ENCODE measurements at regions not wholly inside any gene's neighbourhood (a gene's known extent, or its start where the extent isn't known, plus 50 kb on each side); places are given as distances from the start of the nearest gene placed in this dataset.
"Not testable (repeated sequence)": the region's sequence is repeated elsewhere in the genome, so short reads cannot be mapped to it uniquely, and the experiment has no call there.

DNA sequence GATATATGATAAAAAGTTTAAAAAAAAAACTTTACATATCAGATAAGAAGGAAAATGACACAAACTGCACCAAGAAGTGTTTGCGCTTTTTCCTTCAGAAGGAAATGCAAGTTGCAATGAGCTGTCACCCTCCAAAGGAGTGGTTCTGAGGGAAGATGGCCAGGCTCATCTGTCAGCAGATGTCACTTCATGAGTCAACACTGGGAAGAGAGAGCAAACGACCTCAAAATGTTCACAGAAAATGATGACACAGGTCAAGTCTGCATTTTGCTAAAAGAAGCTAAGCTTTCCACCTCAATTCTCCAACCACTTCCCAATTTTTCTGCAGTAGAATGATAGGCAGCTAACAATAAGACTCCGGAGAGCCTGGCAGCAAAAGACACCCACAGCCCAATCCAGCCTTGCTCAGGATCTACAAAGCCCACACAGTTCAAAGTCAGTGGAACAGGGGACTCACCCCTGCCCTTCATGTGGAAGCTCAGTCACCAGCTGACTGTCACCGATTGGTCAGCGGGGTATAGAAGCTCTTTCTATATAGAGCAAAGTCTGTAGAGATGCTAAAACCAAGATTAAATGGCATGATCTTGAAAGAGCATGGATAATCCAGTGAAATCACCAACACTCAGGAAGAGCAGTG, 155.1 kb upstream of the NEBL start:
- no peak overlapping the region for H3K27ac ChIP-seq
- no peak for DNase-seq (ENCODE audit: low read depth, low spot score)

DNA sequence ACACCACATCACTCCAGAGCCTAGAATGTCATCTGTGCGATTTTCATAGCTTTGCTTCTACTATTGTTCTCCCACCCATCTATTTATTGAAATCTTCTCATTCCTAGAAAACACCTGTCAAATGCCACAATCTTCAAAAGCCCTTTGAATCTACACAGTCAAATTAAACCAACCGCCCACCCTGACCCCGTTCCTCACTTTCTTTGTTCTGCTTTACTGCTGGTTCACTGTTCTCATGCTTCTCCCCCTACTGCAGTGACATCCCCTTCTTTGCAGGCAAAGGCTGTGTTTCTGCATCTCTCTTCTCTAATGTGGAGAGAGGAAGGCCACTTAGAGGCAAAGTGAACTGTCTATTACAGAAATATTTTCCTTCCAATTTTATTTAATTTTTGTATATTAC, 152.4 kb upstream of the NEBL start:
- no peak overlapping the region for H3K27ac ChIP-seq
- no peak for DNase-seq (ENCODE audit: low read depth, low spot score)

DNA sequence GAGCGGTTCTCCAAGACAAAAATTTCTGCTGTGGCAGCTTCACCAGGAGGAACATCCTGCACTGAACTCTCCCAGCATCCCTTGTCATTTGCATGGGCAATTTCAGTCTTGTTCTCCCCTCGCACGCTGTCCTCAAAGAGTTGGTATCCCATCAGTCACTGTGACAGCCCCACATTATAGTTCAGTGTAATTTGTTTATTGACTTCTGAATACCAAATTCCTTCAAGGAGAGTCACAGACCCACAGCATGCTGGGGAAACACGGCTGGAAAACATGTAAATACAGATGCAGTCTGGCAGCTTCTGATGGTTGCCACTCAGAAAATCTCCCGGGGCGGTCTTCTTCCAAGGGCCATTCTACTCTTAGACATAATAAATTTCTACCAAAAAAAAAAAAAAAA, 151.0 kb upstream of the NEBL start:
- no peak overlapping the region for H3K27ac ChIP-seq
- DNase-seq (ENCODE audit: low read depth, low spot score) = no peak

DNA sequence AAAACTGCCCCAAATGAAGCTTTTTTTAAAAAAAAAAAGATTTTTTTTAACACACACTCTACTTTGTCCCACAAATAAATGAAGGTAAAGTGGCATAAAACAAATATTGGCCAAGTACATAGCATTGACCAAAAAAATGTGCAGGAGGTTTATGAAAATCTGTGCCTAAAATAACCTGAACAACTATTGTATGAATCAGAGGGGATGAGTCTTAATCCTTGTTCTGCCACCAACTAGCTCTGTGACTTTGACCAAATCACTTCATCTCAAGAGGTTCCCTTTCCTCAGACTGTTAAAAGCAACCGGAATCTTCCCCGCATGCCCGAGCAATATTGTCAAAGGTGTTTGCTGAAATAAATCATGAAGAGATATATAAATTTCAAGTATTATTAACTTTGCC, 150.4 kb upstream of the NEBL start:
- no peak overlapping the region for H3K27ac ChIP-seq

DNA sequence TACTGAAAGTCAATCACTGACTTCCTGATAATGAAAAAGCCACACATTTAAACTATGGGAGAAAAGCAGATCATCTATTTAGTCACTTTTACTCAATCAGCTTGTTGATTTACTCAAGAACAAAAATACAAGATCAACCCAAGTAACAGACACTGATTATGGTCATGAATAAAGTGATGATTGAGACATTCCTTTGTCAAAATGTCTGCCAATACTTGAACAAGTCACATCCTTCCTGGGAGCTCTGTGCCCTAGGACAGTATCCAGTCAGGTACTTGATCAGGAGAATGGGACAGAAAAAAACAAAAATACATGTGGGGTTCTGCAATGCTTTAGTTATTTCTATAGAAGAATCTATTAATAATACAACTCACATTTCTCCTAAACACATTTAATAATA, 150.0 kb upstream of the NEBL start:
- H3K27ac ChIP-seq = no peak overlapping the region
- DNase-seq (ENCODE audit: low read depth, low spot score) = no peak

More for the DNA sequence above, 150.4 kb upstream of the NEBL start:
- no peak for DNase-seq (ENCODE audit: low read depth, low spot score)

DNA sequence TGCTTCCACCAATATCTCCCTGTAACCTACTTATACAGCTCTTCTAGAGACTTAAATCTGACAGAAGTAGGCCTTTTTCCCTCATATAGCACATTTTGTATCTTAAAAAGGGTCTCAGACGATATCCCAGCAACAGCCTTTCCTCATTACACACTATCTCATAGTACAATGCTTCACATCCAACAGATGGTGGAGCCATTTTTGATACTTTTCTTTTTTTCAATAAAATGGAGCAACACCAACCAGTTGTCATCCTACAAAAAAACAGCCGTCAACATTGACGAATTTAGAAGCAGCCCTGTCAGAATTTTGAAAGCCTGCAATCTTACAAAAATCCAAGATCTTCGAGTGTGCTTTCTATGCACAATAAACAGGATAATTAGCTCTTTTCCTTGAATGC, 145.9 kb upstream of the NEBL start:
- no peak overlapping the region for H3K27ac ChIP-seq
- no peak for DNase-seq (ENCODE audit: low read depth, low spot score)

DNA sequence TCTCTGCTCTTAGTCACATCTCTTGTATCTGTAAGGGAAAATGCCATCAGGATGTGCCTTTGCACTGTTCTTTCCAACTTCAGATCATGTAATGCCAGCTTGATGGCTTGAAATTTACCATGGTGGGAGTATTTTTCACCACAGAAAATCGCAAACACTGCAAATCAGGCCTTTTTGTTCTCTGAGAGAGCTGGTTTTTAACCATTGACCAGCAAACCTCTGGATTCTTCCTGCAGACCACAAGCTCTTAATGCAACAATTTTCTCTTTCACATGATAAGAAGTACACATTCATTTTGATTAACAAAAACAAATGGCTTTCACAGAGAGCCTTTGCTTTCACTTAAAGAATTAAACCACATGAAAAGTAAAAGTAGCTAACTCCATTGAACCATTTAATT, 145.4 kb upstream of the NEBL start:
- H3K27ac ChIP-seq = no peak overlapping the region
- no peak for DNase-seq (ENCODE audit: low read depth, low spot score)

DNA sequence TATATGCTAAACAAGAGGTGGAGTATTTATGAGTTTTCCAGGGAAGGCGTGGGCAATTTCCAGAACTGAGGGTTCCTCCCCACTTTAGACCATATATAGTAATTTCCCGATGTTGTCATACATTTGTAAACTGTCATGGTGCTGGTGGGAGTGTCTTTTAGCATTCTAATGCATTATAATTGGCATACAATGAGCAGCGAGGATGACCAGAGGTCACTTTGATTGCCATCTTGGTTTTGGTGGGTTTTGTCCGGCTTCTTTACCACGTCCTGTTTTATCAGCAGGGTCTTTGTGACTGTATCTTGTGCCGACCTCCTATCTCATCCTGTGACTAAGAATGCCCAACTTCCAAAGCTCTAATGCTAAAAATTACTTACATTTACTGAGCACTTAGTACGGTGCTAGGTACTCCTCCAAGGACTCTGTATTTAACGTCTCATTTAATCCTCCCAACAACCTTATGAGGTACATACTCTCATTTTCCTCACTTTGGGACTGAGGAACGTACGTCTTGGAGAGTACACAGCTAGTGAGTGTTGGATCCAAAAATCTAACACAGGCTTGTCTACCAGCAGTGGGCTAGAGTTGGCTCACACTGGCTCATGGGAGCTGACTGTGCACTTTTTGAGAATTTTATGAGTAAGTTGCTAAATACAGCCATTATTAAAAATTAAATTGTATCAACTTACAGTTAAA, 144.8 kb upstream of the NEBL start:
- DNase-seq (ENCODE audit: low read depth, low spot score) = no peak
- H3K27ac ChIP-seq = no peak overlapping the region

DNA sequence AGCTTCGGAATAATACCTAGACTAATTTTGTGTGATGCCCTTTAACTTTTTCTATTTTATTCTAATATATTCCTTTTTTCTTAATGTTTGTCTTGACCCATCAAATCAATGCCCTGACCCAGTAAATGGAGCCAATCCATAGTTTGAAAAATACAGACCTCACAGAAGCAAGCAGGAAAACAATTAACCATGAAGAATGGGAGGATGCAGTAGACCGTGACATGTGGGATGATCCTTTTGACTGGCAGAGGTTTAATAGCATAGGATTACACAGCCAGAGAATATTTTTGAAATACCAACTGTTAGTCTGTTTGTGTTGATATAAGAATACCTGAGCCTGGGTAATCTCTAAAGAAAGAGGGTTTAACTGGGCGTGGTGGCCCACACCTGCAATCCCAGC, 142.6 kb upstream of the NEBL start:
- no peak for DNase-seq (ENCODE audit: low read depth, low spot score)
- no peak overlapping the region for H3K27ac ChIP-seq

DNA sequence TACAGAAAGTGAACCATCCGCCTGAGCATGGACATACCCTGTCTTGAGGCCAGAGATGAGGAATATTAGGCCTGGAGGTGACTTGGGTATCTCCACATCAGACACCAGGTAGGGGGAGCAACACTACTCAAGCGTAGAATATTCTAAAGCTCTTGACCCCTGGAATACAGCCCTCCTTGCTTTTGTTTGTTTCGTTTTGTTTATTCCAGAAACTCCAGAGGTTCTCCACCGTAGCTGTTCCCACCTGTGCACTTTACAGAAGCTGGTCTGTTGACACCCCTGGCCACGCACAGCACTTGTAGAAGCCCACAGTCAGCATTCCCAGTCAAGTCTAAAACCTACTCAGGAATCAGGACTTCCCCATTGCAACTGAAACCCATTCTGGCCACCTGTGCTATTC, 139.6 kb upstream of the NEBL start:
- no peak overlapping the region for H3K27ac ChIP-seq
- no peak for DNase-seq (ENCODE audit: low read depth, low spot score)

DNA sequence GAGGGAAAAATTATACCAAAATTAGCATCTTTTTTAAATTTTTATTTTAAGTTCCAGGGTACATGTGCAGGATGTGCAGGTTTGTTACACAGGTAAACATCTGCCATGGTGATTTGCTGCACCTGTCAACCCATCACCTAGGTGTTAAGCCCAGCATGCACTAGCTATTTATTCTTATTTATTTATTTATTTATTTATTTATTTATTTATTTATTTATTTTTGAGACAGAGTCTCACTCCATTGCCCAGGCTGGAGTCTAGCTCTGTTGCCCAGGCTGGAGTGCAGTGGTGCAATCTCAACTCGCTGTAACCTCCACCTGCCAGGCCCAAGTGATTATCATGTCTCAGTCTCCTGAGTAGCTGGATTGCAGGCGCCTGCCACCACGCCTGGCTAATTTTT, 137.7 kb upstream of the NEBL start:
- not testable (repeated sequence) for H3K27ac ChIP-seq

DNA sequence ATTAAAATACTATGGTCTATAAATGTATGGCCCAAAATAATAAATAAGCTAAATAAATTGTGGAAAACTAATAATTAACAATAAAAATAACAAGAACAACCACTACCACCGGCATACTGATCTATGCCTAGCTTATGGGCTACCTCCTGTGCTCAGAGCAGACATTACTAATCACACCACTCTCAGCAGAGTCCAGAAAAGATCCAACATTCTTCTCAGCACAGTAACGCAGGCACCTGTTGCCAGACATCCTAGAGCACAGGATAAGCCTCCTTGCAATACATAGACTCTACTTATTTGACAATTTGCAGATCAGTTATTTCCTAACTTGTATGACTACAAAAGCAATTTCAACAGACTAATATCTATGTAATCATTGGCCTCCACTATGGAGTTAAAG, 137.1 kb upstream of the NEBL start:
- no peak overlapping the region for H3K27ac ChIP-seq
- no peak for DNase-seq (ENCODE audit: low read depth, low spot score)

More for the DNA sequence above, 137.7 kb upstream of the NEBL start:
- not testable (repeated sequence) for DNase-seq (ENCODE audit: low read depth, low spot score)

DNA sequence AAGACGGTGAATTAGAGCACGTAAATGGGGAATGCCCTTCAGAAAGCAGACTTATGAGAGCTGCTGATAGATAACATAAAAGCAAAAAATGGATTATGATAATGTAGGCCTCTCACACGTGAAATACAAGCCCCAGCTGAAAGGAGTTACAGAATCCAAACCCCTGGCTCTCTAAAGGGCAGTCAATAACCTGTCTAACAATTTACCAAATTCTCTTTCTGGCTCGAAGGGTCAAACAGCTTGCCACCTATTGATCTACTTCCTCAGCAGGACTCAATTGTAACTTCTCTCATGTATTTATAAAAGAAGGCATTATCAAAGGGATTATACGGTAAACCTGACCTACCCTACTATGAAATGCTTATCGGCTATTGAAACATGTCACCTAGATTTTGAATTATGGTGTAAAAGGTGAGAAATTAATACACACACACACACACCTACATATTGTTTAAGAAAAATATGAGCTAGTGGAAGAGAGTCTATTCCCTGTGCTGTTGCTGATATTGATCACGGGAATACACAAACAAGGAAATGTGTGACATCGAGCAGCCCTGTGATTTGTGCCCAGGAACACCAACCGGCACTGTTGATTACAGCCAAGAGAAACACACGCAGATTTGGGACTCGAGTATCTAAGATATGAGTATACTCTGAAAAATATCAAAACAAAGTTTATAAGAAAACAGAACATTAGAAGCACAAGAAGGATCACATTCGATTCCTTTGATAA, 135.6 kb upstream of the NEBL start:
- DNase-seq (ENCODE audit: low read depth, low spot score) = no peak
- no peak overlapping the region for H3K27ac ChIP-seq

DNA sequence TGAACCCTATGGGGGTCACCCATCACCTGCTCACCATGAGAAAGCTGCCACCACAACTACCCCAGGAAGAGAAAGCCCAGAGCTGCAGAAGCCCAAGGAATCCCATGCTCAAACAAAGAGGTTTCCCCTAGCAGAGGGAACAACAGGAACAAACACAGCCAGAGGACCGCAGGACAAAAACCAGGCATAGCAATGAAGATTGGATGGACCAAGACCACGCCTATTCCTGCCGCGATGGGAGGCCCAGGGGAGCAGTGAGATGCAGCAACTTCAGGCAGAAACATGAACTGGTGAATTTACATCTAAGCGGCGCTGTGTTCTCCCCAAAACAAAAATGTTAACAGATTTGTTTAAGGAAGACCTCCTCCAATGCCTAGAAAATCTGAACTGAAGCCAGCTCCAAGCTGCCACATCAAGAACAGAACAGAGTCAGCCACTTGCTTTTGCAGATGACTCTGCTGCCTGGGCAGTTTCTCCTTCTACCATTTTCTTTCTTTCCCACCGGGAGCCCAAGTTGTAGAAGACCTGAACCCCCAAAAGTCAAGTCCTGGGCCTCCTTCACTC, 134.2 kb upstream of the NEBL start:
- DNase-seq (ENCODE audit: low read depth, low spot score) = no peak
- no peak overlapping the region for H3K27ac ChIP-seq

DNA sequence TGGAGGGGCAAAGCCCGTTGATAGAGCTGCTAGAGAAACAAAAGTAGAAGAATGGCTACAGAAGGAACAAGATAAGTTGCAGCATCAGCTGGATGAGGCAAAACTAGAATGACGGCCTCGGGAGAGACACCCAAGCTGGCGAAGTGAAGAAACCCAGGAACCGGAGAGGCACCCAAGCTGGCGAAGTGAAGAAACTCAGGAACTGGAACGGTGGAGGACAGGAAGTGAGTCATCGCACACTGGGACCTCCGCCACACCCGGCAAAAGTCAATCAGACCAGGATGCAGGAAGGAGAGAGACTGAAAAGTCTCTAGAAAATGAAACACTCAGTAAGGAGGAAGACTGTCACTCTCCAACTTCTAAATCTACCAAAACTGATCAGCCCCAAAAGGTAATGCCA, 133.0 kb upstream of the NEBL start:
- DNase-seq (ENCODE audit: low read depth, low spot score) = no peak
- no peak overlapping the region for H3K27ac ChIP-seq

DNA sequence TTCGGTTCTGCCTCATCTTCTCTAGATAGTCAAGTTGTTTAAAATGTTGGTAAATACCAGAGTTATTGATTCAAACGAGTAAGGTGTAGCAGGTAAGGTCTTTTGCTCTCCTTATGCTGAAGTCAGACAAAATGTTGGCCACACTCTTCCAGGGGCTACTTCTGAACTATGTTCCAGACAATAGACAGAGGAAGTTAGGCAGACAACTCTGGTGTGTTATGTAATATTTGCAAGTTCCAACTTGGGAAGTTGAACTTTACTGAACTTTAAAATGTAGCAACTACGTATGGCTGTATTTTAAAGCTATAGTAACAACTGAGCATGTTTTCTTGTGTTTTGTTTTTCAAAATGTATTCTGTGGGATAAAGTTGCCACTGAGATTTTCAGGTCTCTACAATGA, 125.7 kb upstream of the NEBL start:
- H3K27ac ChIP-seq = peak overlapping the region; percentile 24
- DNase-seq (ENCODE audit: low read depth, low spot score) = peak; percentile 37

DNA sequence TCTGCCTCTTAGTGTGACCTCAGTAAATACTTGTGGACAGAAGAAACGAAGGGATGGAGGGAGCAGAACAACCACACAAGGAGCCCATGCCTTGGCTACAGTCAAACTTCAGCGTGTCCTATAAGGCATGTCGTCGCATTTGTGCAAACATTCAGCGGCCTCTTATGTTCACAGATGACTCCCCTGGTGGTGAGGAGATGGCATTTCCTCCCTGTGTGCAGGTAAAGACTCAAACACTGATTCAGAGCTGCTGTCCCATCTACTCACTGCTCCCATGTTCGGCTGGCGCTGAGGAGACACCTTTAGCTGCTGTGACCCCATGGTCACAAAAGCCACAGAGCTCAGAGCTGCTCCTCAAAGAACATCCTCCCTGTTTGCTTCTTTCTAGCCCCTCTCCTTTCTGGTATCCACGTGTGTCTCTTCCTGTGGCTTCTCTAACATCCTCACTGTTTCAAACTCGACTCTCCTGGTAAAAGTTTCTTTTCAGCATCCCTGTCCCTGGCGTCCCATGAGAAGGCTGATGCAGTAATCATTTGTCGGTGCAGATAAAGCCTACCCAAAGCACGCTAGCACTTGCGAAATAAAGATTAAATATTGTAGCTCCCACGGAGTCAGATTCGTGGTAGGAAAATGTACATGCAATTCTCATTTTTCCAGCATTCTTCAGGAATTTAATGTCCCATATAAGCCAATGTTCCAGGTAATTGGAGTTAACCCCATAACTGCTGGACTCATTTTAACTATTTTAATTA, 124.9 kb upstream of the NEBL start:
- DNase-seq (ENCODE audit: low read depth, low spot score) = no peak
- peak overlapping the region; percentile 24 for H3K27ac ChIP-seq

DNA sequence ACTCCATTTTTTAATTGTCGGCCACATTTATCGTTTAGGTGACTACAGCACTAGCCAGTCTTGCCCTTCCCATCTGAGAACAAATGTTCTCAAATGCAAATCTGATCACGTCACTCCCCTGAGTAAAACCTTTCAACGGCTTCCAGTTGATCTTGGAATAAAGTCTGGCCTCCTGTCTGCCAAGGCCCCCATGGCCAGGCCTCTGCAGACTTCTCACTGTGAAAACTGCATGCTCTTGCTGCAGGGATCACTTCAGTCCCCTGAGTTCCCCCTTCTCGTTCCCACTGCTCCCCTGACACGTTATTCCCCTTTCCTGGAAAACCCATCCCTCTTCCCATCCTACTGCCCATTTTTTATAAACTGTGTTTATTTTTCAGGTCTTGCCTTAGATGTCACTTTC, 124.1 kb upstream of the NEBL start:
- DNase-seq (ENCODE audit: low read depth, low spot score) = no peak
- H3K27ac ChIP-seq = no peak overlapping the region

DNA sequence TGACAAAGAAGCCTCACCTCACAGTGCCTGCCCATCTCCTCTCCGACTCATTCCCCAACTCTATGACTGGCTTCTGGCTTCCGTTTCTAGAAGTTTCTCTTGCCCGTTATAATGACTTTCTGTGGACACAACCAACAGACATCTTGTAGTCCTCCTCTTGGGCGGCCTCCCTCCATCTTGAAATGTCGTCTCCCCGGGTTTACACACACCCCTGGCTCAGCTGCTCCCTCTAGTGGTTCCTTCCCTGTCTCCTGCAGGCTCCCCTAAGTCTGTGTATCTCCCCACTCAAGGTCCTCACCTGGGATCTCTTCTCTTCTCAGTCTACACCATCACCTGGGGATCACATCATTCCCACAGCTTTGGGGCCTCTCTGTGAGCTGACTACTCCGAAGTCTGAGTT, 123.4 kb upstream of the NEBL start:
- no peak for DNase-seq (ENCODE audit: low read depth, low spot score)

DNA sequence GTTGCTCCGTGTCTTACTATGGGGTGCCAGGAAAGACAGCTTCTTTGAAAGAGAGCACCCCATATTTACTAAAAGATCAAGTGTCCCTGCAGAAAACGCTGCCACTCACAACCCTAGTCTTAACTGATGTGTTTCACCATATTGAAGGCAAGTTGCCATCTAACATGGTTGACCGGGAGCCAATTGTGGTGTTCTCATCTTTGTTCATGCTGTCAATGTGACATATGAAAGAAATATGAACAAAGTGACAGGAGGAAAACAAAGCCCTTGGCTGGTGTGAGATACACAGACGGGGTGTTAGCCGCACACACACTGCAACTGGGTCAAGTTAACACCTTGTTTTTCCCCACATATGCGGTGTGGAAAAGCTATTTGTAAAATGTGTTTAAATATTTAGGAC, 122.3 kb upstream of the NEBL start:
- no peak overlapping the region for H3K27ac ChIP-seq
- no peak for DNase-seq (ENCODE audit: low read depth, low spot score)

More for the DNA sequence above, 123.4 kb upstream of the NEBL start:
- H3K27ac ChIP-seq = no peak overlapping the region

DNA sequence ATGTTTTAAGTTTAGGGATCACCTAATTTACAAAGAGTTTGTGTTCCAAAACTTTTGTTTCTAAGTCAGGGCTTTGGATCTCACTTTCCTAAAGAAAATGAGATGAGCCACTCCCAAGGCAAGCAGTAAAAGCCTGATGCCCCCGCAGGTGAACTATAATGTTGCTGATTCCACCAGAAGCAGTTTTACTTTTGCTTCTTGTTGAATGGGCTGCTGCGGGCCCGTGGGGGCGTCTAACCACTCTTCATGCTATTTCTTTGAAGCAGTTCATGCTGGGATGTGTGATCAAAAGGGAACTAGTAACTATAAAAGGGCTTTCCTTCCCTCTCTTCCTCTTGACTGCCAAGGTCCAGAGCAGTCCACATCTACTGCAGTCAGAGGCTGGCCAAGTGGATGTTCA, 118.7 kb upstream of the NEBL start:
- H3K27ac ChIP-seq = no peak overlapping the region
- DNase-seq (ENCODE audit: low read depth, low spot score) = no peak

Measured in epithelial cell of prostate (primary cell).